K562 (cell line): ENCODE measurements at regions not wholly inside any gene's neighbourhood (a gene's known extent, or its start where the extent isn't known, plus 50 kb on each side); places are given as distances from the start of the nearest gene placed in this dataset.

Experiments used
- ATAC-seq: fragments of 200-7000 bp; cut with Tn5 transposase; 3 replicates; pipeline ENCODE4 v1.9.1; 2020; ENCODE audit warnings: moderate library complexity
- BruUV-seq: library from RNA; stranded (reverse); fragments of 400-500 nt; replicated peaks from 2 replicates; lab custom pipeline; 2021; lab: Mats Ljungman, UMichigan
- CTCF ChIA-PET: fragments of 300-600 bp; formaldehyde crosslinking; extraction: SDS; loops from one replicate; lab custom pipeline; 2021; ENCODE audit warnings: low intra/inter-chr PET ratio; lab: Yijun Ruan, JAX
- POLR2A ChIA-PET: fragments of 300-600, 350-650 bp; sonication (Branson Sonifier 250); formaldehyde crosslinking; extraction: SDS; loops from one replicate; lab custom pipeline; 2021; ENCODE audit warnings: antibody characterized with exemption, inconsistent platforms; lab: Yijun Ruan, JAX
- DNase-seq, 4 experiments: peaks; one replicate each; pipeline versions ENCODE4 v3.0.0 to v3.0.0-alpha.2; 2011 to 2018; ENCODE audit warnings: low spot score in 3 of 4, mixed read lengths in 3 of 4; ENCODE audit errors: extremely low read depth in 1 of 4
- FAIRE-seq: peaks from 2 replicates; lab custom pipeline; 2011; peaks lifted over from hg19 to GRCh38; lab: Jason Lieb, UNC
- H2AFZ ChIP-seq: 2 replicates; pipeline ENCODE4 v1.6.0; 2011; ENCODE audit warnings: low read depth, low read length, control low read depth, inconsistent platforms
- H3K27ac ChIP-seq: fragments of 200-600 bp; 3 replicates; pipeline ENCODE4 v1.8.0; 2011; ENCODE audit warnings: low read depth, mild to moderate bottlenecking, control low read depth, inconsistent platforms, low read length, moderate library complexity, mixed read lengths; ENCODE audit errors: extremely low read depth
- H3K27me3 ChIP-seq, 2 experiments: fragments of 300-600 bp in 1 of 2; 2 replicates in 1 of 2; 3 replicates in 1 of 2; pipeline versions ENCODE4 v1.6.0 to v1.8.0; 2011; ENCODE audit warnings: inconsistent platforms in 2 of 2, low read length in 2 of 2, mild to moderate bottlenecking in 1 of 2, mixed read lengths in 1 of 2, moderate library complexity in 1 of 2; ENCODE audit not compliant: control insufficient read depth in 2 of 2, insufficient read depth in 2 of 2
- H3K36me3 ChIP-seq: fragments of 300-600 bp; 3 replicates; pipeline ENCODE4 v1.8.0; 2011; ENCODE audit warnings: mild to moderate bottlenecking, low read length, inconsistent platforms; ENCODE audit not compliant: control insufficient read depth, insufficient read depth
- H3K4me1 ChIP-seq, 2 experiments: fragments of 200-600 bp in 1 of 2; replicated peaks in 1 of 2; 2 replicates in 1 of 2; 3 replicates in 1 of 2; pipeline versions ENCODE4 v1.5.1 to v1.8.0; 2011; ENCODE audit warnings: inconsistent platforms in 2 of 2, low read length in 2 of 2, mild to moderate bottlenecking in 1 of 2, mixed read lengths in 1 of 2, moderate library complexity in 1 of 2; ENCODE audit not compliant: control insufficient read depth in 2 of 2, insufficient read depth in 2 of 2
- H3K4me2 ChIP-seq: 2 replicates; pipeline ENCODE4 v1.6.1; 2011; ENCODE audit warnings: low read length, control low read depth, inconsistent platforms, mixed read lengths; ENCODE audit not compliant: insufficient read depth
- H3K4me3 ChIP-seq: fragments of 200-600 bp; sonication (generic), shearing (Covaris generic); 2 replicates; pipeline ENCODE4 v1.5.1; 2016; ENCODE audit warnings: control low read depth, inconsistent platforms
- H3K79me2 ChIP-seq: fragments of 200-600 bp; 3 replicates; pipeline ENCODE4 v1.8.0; 2011; ENCODE audit warnings: low read length, inconsistent platforms; ENCODE audit not compliant: control insufficient read depth, insufficient read depth
- H3K9ac ChIP-seq, 2 experiments: 2 replicates each; pipeline versions ENCODE4 v1.6.0 to v1.6.1; 2011; ENCODE audit warnings: low read depth in 2 of 2, low read length in 2 of 2, control low read depth in 1 of 2, inconsistent platforms in 1 of 2, mild to moderate bottlenecking in 1 of 2, mixed read lengths in 1 of 2; ENCODE audit not compliant: insufficient read depth in 1 of 2
- H3K9me1 ChIP-seq: one replicate; pipeline ENCODE4 v1.6.0; 2011; ENCODE audit warnings: inconsistent platforms, mild to moderate bottlenecking, low read length, moderate library complexity; ENCODE audit not compliant: control insufficient read depth, insufficient read depth
- H3K9me3 ChIP-seq: replicated peaks from 2 replicates; pipeline ENCODE4 v1.5.1; 2011; ENCODE audit warnings: low read depth, low read length, inconsistent platforms; ENCODE audit not compliant: control insufficient read depth, insufficient read depth
- H4K20me1 ChIP-seq: replicated peaks from 2 replicates; pipeline ENCODE4 v1.6.1; 2011; ENCODE audit warnings: low read length, inconsistent platforms, mixed read lengths; ENCODE audit not compliant: control insufficient read depth, insufficient read depth
- ATF6 ChIP-seq: sonication (generic); formaldehyde crosslinking; IDR thresholded peaks from 2 replicates; pipeline ENCODE4 v1.4.0; 2020; ENCODE audit warnings: mild to moderate bottlenecking, missing genetic modification reagents
- CBX8 ChIP-seq: fragments of 200-600 bp; sonication (generic); IDR thresholded peaks from 2 replicates; pipeline ENCODE4 v1.6.1; 2012; ENCODE audit warnings: borderline replicate concordance, mixed run types, low read depth, mild to moderate bottlenecking, moderate library complexity, mixed read lengths, low read length, control low read depth, inconsistent platforms; ENCODE audit not compliant: poor library complexity, severe bottlenecking; ENCODE audit errors: extremely low read depth
- ETS2 ChIP-seq: IDR thresholded peaks from 2 replicates; pipeline ENCODE4 v1.6.1; 2016; ENCODE audit warnings: borderline replicate concordance, missing genetic modification characterization, mild to moderate bottlenecking, moderate library complexity, missing compliant biosample characterization; ENCODE audit not compliant: poor library complexity, severe bottlenecking
- HNRNPL ChIP-seq: fragments of 200-400 bp; formaldehyde crosslinking; IDR thresholded peaks from 2 replicates; pipeline ENCODE4 v1.6.1; 2017; ENCODE audit warnings: low read depth, mild to moderate bottlenecking, low read length
- MECOM ChIP-seq: fragments of 250-450 bp; sonication (Bioruptor Pico); IDR thresholded peaks from 2 replicates; pipeline ENCODE4 v1.8.0; 2022; ENCODE audit warnings: inconsistent platforms
- MGA ChIP-seq: fragments of 450-650 bp; IDR thresholded peaks from 2 replicates; pipeline ENCODE4 v1.6.1; 2016; ENCODE audit warnings: mild to moderate bottlenecking, moderate library complexity
- NFYB ChIP-seq: IDR thresholded peaks from 2 replicates; pipeline ENCODE4 v1.6.1; 2011; ENCODE audit warnings: mild to moderate bottlenecking, moderate library complexity; ENCODE audit not compliant: insufficient read length; ENCODE audit errors: extremely low read depth
- TCF7 ChIP-seq: sonication (generic); IDR thresholded peaks from 2 replicates; pipeline ENCODE4 v1.6.1; 2016; ENCODE audit warnings: antibody characterized with exemption, borderline replicate concordance
- whole genome bisulfite sequencing: fragments of 100-300 bp; shearing (Covaris generic); methylation state at CpG from one replicate; pipeline ENCODE4 v1.1.6; 2016; ENCODE audit warnings: low coverage, mixed read lengths; ENCODE audit not compliant: insufficient coverage; ENCODE audit errors: missing lambda C conversion rate; 5-methylcytosine and 5-hydroxymethylcytosine counted together
- in situ Hi-C: fragments of 300-500 bp; cut with MboI; formaldehyde crosslinking; loops from 4 replicates; pipeline ENCODE4 v1.15.0; 2018; ENCODE audit warnings: inconsistent platforms, mixed read lengths
- intact Hi-C: fragments of 100-400 bp; cut with micrococcal nuclease; formaldehyde crosslinking; loops from 2 replicates; pipeline ENCODE4 v1.14.2; 2022

- ChIA-PET POLR2A (no interaction called here), CTCF (no interaction called here)
- in situ Hi-C loops: no loop called here
- TF ChIP-seq MGA (no peak), ATF6 (CRISPR knock-in tag) (no peak), MECOM (CRISPR knock-in tag) (no peak), CBX8 (no peak), HNRNPL (no peak), ETS2 (tag) (no peak), NFYB (no peak), TCF7 (no peak)
These were observed 754.9 kb downstream of the SQOR start for GRCh38 chr15:46389739-46390138.

More at GRCh38 chr15:46389739-46390138, 754.9 kb downstream of the SQOR start:
- no peak overlapping the region for H3K9ac ChIP-seq
- H2AFZ ChIP-seq: no peak overlapping the region
- H3K27me3 ChIP-seq: no peaks in the 10 kb centered on the region
- H3K4me1 ChIP-seq: no peaks in the 10 kb centered on the region
- H3K4me3 ChIP-seq: no peak overlapping the region
- WGBS: 3% methylated on average over 4 of the region's 4 CpGs
- no peak overlapping the region for H3K4me2 ChIP-seq
- no peaks in the 10 kb centered on the region for H3K9me1 ChIP-seq
- DNase-seq (no peak), ATAC-seq (no peak), FAIRE-seq (no peak)
- intact Hi-C loops: no loop called here
- 0 out of 2 replicates have a peak, but pooled peaks cover 4% of the 10 kb centered on the region for H3K9me3 ChIP-seq
- no TSS peak for BruUV-seq
- no peak overlapping the region for H3K27ac ChIP-seq
- H3K79me2 ChIP-seq: no peaks in the 10 kb centered on the region
- no peaks in the 10 kb centered on the region for H3K36me3 ChIP-seq
- H4K20me1 ChIP-seq: no peaks in the 10 kb centered on the region
